Glutamatergic neuron (in vitro differentiated cells): ENCODE measurements at regions not wholly inside any gene's neighbourhood (a gene's known extent, or its start where the extent isn't known, plus 50 kb on each side); places are given as distances from the start of the nearest gene placed in this dataset.
"Not testable (repeated sequence)": the region's sequence is repeated elsewhere in the genome, so short reads cannot be mapped to it uniquely, and the experiment has no call there.

Experiments
- DNase-seq: peaks from one replicate; pipeline ENCODE4 v3.0.0; 2022
- H3K27ac Mint-ChIP-seq: one replicate; pipeline ENCODE4 v1.8.0; 2020; ENCODE audit warnings: mild to moderate bottlenecking, mixed read lengths, inconsistent platforms; ENCODE audit not compliant: unreplicated experiment
- H3K27me3 Mint-ChIP-seq: one replicate; pipeline ENCODE4 v1.8.0; 2020; ENCODE audit warnings: mild to moderate bottlenecking, moderate library complexity, mixed read lengths, inconsistent platforms; ENCODE audit not compliant: unreplicated experiment
- H3K36me3 Mint-ChIP-seq: one replicate; pipeline ENCODE4 v1.8.0; 2020; ENCODE audit warnings: mild to moderate bottlenecking, mixed read lengths, inconsistent platforms; ENCODE audit not compliant: unreplicated experiment
- H3K4me1 Mint-ChIP-seq: one replicate; pipeline ENCODE4 v1.8.0; 2020; ENCODE audit warnings: mild to moderate bottlenecking, low read depth, mixed read lengths, inconsistent platforms; ENCODE audit not compliant: unreplicated experiment
- H3K4me3 Mint-ChIP-seq: one replicate; pipeline ENCODE4 v1.8.0; 2020; ENCODE audit warnings: mild to moderate bottlenecking, mixed read lengths, inconsistent platforms; ENCODE audit not compliant: unreplicated experiment
- H3K9me3 Mint-ChIP-seq: one replicate; pipeline ENCODE4 v1.8.0; 2020; ENCODE audit warnings: mild to moderate bottlenecking, moderate library complexity, mixed read lengths, inconsistent platforms; ENCODE audit not compliant: unreplicated experiment
- TF ChIP-seq, protein P1 (sequence below): fragments of 200-600 bp; sonication (generic); IDR thresholded peaks from one replicate; pipeline ENCODE4 v1.5.0; 2021; ENCODE audit not compliant: partially characterized antibody, unreplicated experiment

GRCh38 chr12:73998894-73999293 is 538.7 kb upstream of the ATXN7L3B start:
- no peak overlapping the region for H3K27ac Mint-ChIP-seq
- H3K4me3 Mint-ChIP-seq, result no peak overlapping the region
- no peaks in the 10 kb centered on the region for H3K9me3 Mint-ChIP-seq
- H3K36me3 Mint-ChIP-seq, result no peaks in the 10 kb centered on the region
- TF ChIP-seq, protein P1, sequence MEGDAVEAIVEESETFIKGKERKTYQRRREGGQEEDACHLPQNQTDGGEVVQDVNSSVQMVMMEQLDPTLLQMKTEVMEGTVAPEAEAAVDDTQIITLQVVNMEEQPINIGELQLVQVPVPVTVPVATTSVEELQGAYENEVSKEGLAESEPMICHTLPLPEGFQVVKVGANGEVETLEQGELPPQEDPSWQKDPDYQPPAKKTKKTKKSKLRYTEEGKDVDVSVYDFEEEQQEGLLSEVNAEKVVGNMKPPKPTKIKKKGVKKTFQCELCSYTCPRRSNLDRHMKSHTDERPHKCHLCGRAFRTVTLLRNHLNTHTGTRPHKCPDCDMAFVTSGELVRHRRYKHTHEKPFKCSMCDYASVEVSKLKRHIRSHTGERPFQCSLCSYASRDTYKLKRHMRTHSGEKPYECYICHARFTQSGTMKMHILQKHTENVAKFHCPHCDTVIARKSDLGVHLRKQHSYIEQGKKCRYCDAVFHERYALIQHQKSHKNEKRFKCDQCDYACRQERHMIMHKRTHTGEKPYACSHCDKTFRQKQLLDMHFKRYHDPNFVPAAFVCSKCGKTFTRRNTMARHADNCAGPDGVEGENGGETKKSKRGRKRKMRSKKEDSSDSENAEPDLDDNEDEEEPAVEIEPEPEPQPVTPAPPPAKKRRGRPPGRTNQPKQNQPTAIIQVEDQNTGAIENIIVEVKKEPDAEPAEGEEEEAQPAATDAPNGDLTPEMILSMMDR, result no peak
- DNase-seq, result no peak
- H3K4me1 Mint-ChIP-seq, result no peaks in the 10 kb centered on the region
- H3K27me3 Mint-ChIP-seq, result no peaks in the 10 kb centered on the region

DNA sequence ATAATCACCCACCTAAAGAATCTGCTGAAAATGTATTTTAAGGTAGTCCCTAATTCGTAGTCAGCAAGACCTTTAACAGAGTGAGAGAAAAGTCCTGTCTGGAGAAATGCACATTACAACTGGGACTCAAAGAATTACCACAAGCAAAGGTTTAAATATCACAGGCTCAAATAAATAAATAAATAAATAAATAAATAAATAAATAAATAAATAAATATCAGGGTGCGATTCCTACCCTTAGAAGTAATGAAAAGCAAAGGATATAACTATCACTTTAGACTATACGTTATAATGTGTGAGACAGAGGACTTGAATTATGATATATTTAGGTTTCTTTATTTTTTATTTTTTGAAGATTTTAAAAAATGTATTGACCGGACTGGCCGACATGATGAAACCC is 522.5 kb upstream of the ATXN7L3B start:
- no peaks in the 10 kb centered on the region for H3K4me1 Mint-ChIP-seq
- TF ChIP-seq, protein P1, result no peak
- H3K27ac Mint-ChIP-seq, result no peak overlapping the region
- no peak for DNase-seq
- no peaks in the 10 kb centered on the region for H3K36me3 Mint-ChIP-seq
- no peak overlapping the region for H3K4me3 Mint-ChIP-seq
- H3K27me3 Mint-ChIP-seq, result no peaks in the 10 kb centered on the region
- H3K9me3 Mint-ChIP-seq, result no peaks in the 10 kb centered on the region

- not testable (repeated sequence) for DNase-seq, H3K9me3 Mint-ChIP-seq, H3K36me3 Mint-ChIP-seq, H3K4me3 Mint-ChIP-seq, H3K27ac Mint-ChIP-seq, H3K27me3 Mint-ChIP-seq, H3K4me1 Mint-ChIP-seq
Observed at GRCh38 chr12:74016324-74016723, 521.3 kb upstream of the ATXN7L3B start.

DNA sequence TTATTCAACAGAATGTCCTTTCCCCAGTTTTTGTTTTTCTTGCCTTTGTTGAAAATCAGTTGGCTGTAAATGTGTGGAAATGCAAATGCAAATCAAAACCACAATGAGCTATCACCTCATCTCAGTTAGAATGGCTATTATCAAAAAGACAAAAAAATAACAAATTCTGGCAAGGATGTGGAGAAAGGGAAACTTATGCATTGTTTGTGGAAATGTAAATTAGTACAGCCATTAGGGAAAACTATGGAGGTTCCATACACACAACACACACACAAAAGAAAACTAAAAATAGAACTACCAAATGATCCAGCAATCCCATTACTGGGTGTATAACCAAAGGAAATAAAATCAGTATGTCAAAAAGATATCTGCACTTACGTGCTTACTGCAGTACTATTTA is 518.8 kb upstream of the ATXN7L3B start:
- TF ChIP-seq, protein P1, result no peak
- Mint-ChIP-seq H3K27ac (no peak overlapping the region), H3K4me1 (peaks cover 3% of the 10 kb centered on the region), H3K27me3 (no peaks in the 10 kb centered on the region), H3K36me3 (no peaks in the 10 kb centered on the region), H3K4me3 (no peak overlapping the region), H3K9me3 (no peaks in the 10 kb centered on the region)
- no peak for DNase-seq

DNA sequence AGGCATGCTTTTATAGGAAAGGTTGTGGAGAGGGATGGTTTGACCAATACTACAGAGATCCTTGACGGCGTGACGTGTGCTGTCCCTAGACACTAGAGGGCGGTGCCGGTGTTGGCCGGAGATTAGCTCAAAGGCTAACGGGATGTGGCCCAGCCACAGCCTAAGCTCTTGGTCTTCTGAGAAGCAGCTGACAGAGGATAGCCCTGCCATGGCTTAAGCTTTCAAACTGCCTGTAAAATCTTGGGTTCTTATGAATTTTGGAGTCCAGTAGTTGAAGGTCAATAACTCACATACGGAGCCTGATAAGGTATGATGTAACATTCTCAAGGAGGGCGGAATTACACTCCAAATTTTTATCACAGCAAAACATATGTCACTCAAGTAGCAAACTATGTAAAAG is 515.7 kb upstream of the ATXN7L3B start:
- H3K9me3 Mint-ChIP-seq, result no peaks in the 10 kb centered on the region
- H3K27ac Mint-ChIP-seq, result no peak overlapping the region
- DNase-seq, result peak; percentile 65
- TF ChIP-seq, protein P1, result peak; percentile 65
- H3K4me3 Mint-ChIP-seq, result no peak overlapping the region
- H3K36me3 Mint-ChIP-seq, result no peaks in the 10 kb centered on the region
- peaks cover 3% of the 10 kb centered on the region for H3K4me1 Mint-ChIP-seq
- no peaks in the 10 kb centered on the region for H3K27me3 Mint-ChIP-seq

GRCh38 chr12:74031045-74031444 is 506.6 kb upstream of the ATXN7L3B start:
- H3K27ac Mint-ChIP-seq, result no peak overlapping the region
- no peak overlapping the region for H3K4me3 Mint-ChIP-seq
- no peaks in the 10 kb centered on the region for H3K36me3 Mint-ChIP-seq
- no peaks in the 10 kb centered on the region for H3K4me1 Mint-ChIP-seq
- no peaks in the 10 kb centered on the region for H3K27me3 Mint-ChIP-seq
- DNase-seq, result no peak
- TF ChIP-seq, protein P1, result no peak
- no peaks in the 10 kb centered on the region for H3K9me3 Mint-ChIP-seq
